Spleen (tissue), 7 donors: ENCODE measurements at regions not wholly inside any gene's neighbourhood (a gene's known extent, or its start where the extent isn't known, plus 50 kb on each side); places are given as distances from the start of the nearest gene placed in this dataset.

Experiments
- POLR2A ChIP-seq, 3 donors: fragments of 450-650 bp; IDR thresholded peaks; one replicate each; pipeline ENCODE4 v1.5.1; 2017; ENCODE audit warnings: antibody characterized with exemption in 3 of 3, mild to moderate bottlenecking in 1 of 3
- TF ChIP-seq, protein P1 (sequence below), 11 experiments: fragments of 200-600 bp in 7 of 11; fragments of 450-650 bp in 4 of 11; sonication (generic) in 4 of 11; IDR thresholded peaks in 8 of 11; conservative IDR thresholded peaks in 3 of 11; 1 replicate in 7 of 11; 2 replicates in 4 of 11; pipeline versions ENCODE4 v1.4.0 to v1.8.0; 2016 to 2021; ENCODE audit warnings: antibody characterized with exemption in 11 of 11, inconsistent platforms in 4 of 11, mild to moderate bottlenecking in 1 of 11
- donor health status: DM: no; HTN: no; CAD: no; lungs with moderate emphysema.
- donor health status: DM: no; HTN: no; CAD: no.
- donor health status: DM: no; HTN: no; CAD: no.

DNA sequence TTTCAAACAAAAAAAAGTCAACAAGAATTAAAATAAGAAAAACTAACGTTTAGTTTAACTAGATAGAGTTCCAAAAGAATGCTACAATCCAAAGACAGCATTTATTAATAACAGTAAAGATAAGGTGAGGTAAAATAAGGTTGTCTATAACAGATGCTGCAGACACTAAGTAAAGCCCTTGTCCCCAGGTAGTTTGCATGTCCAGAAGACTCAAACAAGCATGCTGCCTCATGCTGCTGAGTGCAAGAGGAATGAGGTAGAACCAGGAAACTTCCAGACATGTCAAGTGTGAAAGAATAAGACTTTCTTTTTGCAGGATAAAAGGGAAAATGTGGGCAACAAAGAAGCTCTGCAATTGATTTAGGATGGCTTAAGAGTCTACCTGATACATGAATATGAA is 439.2 kb downstream of the PLOD2 start:
- TF ChIP-seq POLR2A (IDR thresholded peaks at IDR 0.05): no peak
- TF ChIP-seq, protein P1, sequence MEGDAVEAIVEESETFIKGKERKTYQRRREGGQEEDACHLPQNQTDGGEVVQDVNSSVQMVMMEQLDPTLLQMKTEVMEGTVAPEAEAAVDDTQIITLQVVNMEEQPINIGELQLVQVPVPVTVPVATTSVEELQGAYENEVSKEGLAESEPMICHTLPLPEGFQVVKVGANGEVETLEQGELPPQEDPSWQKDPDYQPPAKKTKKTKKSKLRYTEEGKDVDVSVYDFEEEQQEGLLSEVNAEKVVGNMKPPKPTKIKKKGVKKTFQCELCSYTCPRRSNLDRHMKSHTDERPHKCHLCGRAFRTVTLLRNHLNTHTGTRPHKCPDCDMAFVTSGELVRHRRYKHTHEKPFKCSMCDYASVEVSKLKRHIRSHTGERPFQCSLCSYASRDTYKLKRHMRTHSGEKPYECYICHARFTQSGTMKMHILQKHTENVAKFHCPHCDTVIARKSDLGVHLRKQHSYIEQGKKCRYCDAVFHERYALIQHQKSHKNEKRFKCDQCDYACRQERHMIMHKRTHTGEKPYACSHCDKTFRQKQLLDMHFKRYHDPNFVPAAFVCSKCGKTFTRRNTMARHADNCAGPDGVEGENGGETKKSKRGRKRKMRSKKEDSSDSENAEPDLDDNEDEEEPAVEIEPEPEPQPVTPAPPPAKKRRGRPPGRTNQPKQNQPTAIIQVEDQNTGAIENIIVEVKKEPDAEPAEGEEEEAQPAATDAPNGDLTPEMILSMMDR (IDR thresholded peaks at IDR 0.05 in 8 of 11, conservative IDR thresholded peaks at IDR 0.05 in 3 of 11): no peak
